Heart left ventricle (tissue), 16 donors: ENCODE measurements at regions not wholly inside any gene's neighbourhood (a gene's known extent, or its start where the extent isn't known, plus 50 kb on each side); places are given as distances from the start of the nearest gene placed in this dataset.

Source experiments
- ATAC-seq, 4 donors: fragments of 200-7000 bp; cut with Tn5 transposase; one replicate each; pipeline ENCODE4 v1.9.1; 2020 to 2022; ENCODE audit warnings: moderate library complexity in 4 of 4, mild to moderate bottlenecking in 3 of 4, moderate number of reproducible peaks in 1 of 4
- DNase-seq, 5 donors: peaks; one replicate each; pipeline ENCODE4 v3.0.0-alpha.2; 2020
- H3K27ac ChIP-seq, 12 donors: fragments of 200-600 bp; sonication (generic) in 4 of 12; one replicate each; pipeline versions ENCODE4 v1.5.0 to v1.8.0; 2016 to 2022; ENCODE audit warnings: mild to moderate bottlenecking in 2 of 12
- H3K27me3 ChIP-seq, 9 donors: fragments of 200-600 bp; sonication (generic) in 2 of 9; one replicate each; pipeline versions ENCODE4 v1.5.1 to v1.8.0; 2016 to 2022; ENCODE audit warnings: mild to moderate bottlenecking in 3 of 9
- H3K36me3 ChIP-seq, 9 donors: fragments of 200-600 bp; sonication (generic) in 2 of 9; one replicate each; pipeline versions ENCODE4 v1.5.0 to v1.8.0; 2018 to 2022; ENCODE audit warnings: mild to moderate bottlenecking in 2 of 9
- H3K4me1 ChIP-seq, 12 donors: fragments of 200-600 bp; sonication (generic) in 4 of 12; one replicate each; pipeline versions ENCODE4 v1.5.0 to v1.8.0; 2016 to 2022; ENCODE audit warnings: mild to moderate bottlenecking in 3 of 12
- H3K4me3 ChIP-seq, 12 donors: fragments of 200-600 bp; sonication (generic) in 4 of 12; one replicate each; pipeline versions ENCODE4 v1.5.0 to v1.8.0; 2017 to 2022; ENCODE audit warnings: mild to moderate bottlenecking in 9 of 12, moderate library complexity in 4 of 12
- H3K9me3 ChIP-seq, 12 donors: fragments of 200-600 bp; sonication (generic) in 4 of 12; one replicate each; pipeline versions ENCODE4 v1.5.0 to v1.8.0; 2016 to 2022; ENCODE audit warnings: mild to moderate bottlenecking in 1 of 12
- CTCF ChIP-seq, 12 donors: fragments of 200-600 bp; sonication (generic) in 4 of 12; IDR thresholded peaks; one replicate each; pipeline versions ENCODE4 v1.5.0 to v1.8.0; 2018 to 2022; ENCODE audit warnings: antibody characterized with exemption in 12 of 12, mild to moderate bottlenecking in 5 of 12
- POLR2A ChIP-seq, 2 donors: fragments of 450-650 bp; IDR thresholded peaks; one replicate each; pipeline ENCODE4 v1.6.1; 2017; ENCODE audit warnings: antibody characterized with exemption in 2 of 2, mild to moderate bottlenecking in 2 of 2, moderate library complexity in 2 of 2
- WGBS, 4 donors: extraction: QIAGEN DNeasy Blood & Tissue Kit in 2 of 4; methylation state at CpG; one replicate each; pipeline versions ENCODE4 v1.1.5 to v1.1.7; 2013 to 2018; 5-methylcytosine and 5-hydroxymethylcytosine counted together
- intact Hi-C, 10 donors: fragments of 100-400 bp; cut with DNase I; formaldehyde crosslinking; loops; one replicate each; pipeline versions ENCODE4 v1.11.1 to v1.14.2; 2022
- donor health status: ischemic (EF 13 %, LVEDD 7.1; RV severe dilation, severe dysfunction).
- donor health status: healthy with polysubstance abuse.
- donor health status: DM: no; HTN: yes; CAD: no.
- donor health status: DM: no; HTN: no; CAD: no.
- donor health status: ischemic (EF 25% LVEDD 6.9; RV normal size, moderate dysfunction).
- donor health status: ischemic (EF 25% LVEDD 5.7; RV mildly dilated, moderate dysfunction).
- donor health status: healthy.
- donor health status: DM: yes; HTN: yes; CAD: no.
- donor health status: ischemic (EF 35%, LVEDD 5.7; RV mildly dilated, moderate dysfunction).
- donor health status: nonischemic (EF 11% LVEDD 7.7; RV severe dilation, severe dysfunction).
- donor health status: DM: yes; HTN: yes; CAD: no.
- donor health status: PGD.
- donor health status: ischemic (EF 29% LVEDD 5.4; RV normal size, mild dysfunction).
- donor health status: nonischemic (EF 23%, LVEDD 6.1; RV moderate dilation, normal function).

- no peaks in the 10 kb centered on the region for H3K27me3 ChIP-seq
- intact Hi-C loops: no loop called here
- H3K4me1 ChIP-seq: no peaks in the 10 kb centered on the region
- DNase-seq: no peak
- no peak for ATAC-seq
- TF ChIP-seq CTCF (IDR thresholded peaks at IDR 0.05) (no peak), POLR2A (IDR thresholded peaks at IDR 0.05) (no peak)
- H3K36me3 ChIP-seq: no peaks in the 10 kb centered on the region
- H3K4me3 ChIP-seq: no peak overlapping the region
- peaks cover 0 to 8% (median 0%) of the 10 kb centered on the region in 12 donors for H3K9me3 ChIP-seq
- H3K27ac ChIP-seq: no peak overlapping the region
Observed at GRCh38 chr7:96579119-96579518, 130.5 kb downstream of the SEM1 start.

DNA sequence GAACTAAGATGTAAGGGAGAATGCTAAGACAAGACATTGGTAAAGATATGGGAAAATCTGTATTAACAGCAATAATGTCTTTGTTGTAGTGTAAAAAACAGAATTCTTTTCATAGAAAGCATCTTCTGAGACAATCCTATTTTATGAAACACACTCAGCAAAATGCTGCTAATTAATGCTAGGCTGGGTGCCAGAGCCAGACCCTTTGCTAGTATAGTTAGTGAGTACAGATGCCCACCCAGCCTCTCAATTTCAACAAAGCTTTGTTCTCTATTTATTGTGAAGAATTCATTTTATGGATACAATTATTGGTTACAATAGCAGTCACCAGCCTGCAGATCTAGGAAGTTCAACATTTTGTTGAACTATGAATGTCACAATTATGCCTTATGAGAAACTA lies 131.0 kb downstream of the SEM1 start:
- intact Hi-C loops: no loop called here
- H3K36me3 ChIP-seq: no peaks in the 10 kb centered on the region
- no peak overlapping the region for H3K4me3 ChIP-seq
- TF ChIP-seq CTCF (IDR thresholded peaks at IDR 0.05): no peak
- no peak for TF ChIP-seq POLR2A (IDR thresholded peaks at IDR 0.05)
- H3K9me3 ChIP-seq: peaks cover 0 to 7% (median 0%) of the 10 kb centered on the region in 12 donors
- no peaks in the 10 kb centered on the region for H3K27me3 ChIP-seq
- H3K27ac ChIP-seq: no peak overlapping the region
- ATAC-seq (no peak), DNase-seq (no peak)
- no peaks in the 10 kb centered on the region for H3K4me1 ChIP-seq

- TF ChIP-seq POLR2A (IDR thresholded peaks at IDR 0.05): no peak
- no peak for TF ChIP-seq CTCF (IDR thresholded peaks at IDR 0.05)
- ATAC-seq (no peak), DNase-seq (no peak)
- no peaks in the 10 kb centered on the region for H3K9me3 ChIP-seq
- H3K4me3 ChIP-seq: no peak overlapping the region
- H3K36me3 ChIP-seq: no peaks in the 10 kb centered on the region
- no peaks in the 10 kb centered on the region for H3K27me3 ChIP-seq
- H3K27ac ChIP-seq: no peak overlapping the region
- 73 to 81% (median 77%) methylated on average over 3 of the region's 3 CpGs for WGBS, 4 donors
- no peaks in the 10 kb centered on the region for H3K4me1 ChIP-seq
- intact Hi-C loops: no loop called here
Observed at GRCh38 chr7:96563409-96563808, 146.2 kb downstream of the SEM1 start.

DNA sequence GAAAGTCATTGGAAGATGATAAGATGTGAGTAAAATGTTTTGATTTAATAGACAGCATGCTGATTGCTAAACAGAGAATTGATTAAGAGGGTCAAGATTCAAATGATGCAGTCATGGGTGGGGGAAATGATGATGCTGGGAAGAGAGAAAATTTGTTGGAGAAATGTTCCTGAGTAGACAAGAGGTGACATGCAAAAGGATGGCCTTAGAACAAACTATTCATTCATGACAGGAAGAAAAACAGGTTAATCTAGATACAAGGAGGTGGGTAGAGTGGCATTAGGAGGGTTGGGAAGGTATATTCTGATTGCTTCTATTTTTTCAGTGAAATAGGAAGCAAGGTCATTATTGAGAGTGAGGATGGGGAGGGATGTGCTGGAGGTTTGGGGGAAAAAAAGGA lies 146.7 kb downstream of the SEM1 start:
- H3K27me3 ChIP-seq: no peaks in the 10 kb centered on the region
- H3K9me3 ChIP-seq: no peaks in the 10 kb centered on the region
- DNase-seq: no peak
- intact Hi-C loops: no loop called here
- no peak for ATAC-seq
- no peaks in the 10 kb centered on the region for H3K4me1 ChIP-seq
- no peak overlapping the region for H3K27ac ChIP-seq
- H3K4me3 ChIP-seq: no peak overlapping the region
- TF ChIP-seq POLR2A (IDR thresholded peaks at IDR 0.05) (no peak), CTCF (IDR thresholded peaks at IDR 0.05) (no peak)
- H3K36me3 ChIP-seq: no peaks in the 10 kb centered on the region
